Mammary epithelial cell (primary cell): ENCODE measurements at regions not wholly inside any gene's neighbourhood (a gene's known extent, or its start where the extent isn't known, plus 50 kb on each side); places are given as distances from the start of the nearest gene placed in this dataset.

Experiments used
- EZH2 ChIP-seq: IDR thresholded peaks from 2 replicates; pipeline ENCODE4 v1.6.1; 2012; ENCODE audit warnings: low read length, inconsistent platforms, borderline replicate concordance
- TF ChIP-seq, protein P1 (sequence below), 2 donors: IDR thresholded peaks in 1 of 2; conservative IDR thresholded peaks in 1 of 2; 2 replicates each; pipeline ENCODE4 v1.5.1; 2011 to 2012; ENCODE audit warnings: inconsistent platforms in 2 of 2, low read length in 2 of 2, mild to moderate bottlenecking in 2 of 2, control low read depth in 1 of 2, low read depth in 1 of 2; ENCODE audit not compliant: insufficient read depth in 1 of 2; ENCODE audit errors: extremely low read depth in 1 of 2

DNA sequence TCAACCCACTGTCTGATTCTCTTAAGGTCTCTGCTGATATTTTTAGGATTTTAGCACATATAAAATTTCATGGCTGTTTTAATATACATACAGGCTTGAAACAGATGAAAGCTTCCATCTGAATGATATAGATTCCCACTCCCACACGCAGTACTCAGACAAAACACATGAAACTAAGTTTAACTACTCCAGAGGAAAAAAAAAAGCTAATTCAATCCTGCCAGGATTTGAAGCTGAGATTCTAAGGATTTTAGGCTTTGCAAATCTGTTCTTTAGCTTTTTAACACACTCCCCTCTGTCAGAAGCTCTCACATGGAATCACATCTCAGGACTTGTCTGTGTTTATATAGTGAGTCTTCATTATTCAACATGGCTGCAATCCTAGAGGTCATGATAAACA, 217.3 kb downstream of the BCAT1 start:
- TF ChIP-seq, protein P1, sequence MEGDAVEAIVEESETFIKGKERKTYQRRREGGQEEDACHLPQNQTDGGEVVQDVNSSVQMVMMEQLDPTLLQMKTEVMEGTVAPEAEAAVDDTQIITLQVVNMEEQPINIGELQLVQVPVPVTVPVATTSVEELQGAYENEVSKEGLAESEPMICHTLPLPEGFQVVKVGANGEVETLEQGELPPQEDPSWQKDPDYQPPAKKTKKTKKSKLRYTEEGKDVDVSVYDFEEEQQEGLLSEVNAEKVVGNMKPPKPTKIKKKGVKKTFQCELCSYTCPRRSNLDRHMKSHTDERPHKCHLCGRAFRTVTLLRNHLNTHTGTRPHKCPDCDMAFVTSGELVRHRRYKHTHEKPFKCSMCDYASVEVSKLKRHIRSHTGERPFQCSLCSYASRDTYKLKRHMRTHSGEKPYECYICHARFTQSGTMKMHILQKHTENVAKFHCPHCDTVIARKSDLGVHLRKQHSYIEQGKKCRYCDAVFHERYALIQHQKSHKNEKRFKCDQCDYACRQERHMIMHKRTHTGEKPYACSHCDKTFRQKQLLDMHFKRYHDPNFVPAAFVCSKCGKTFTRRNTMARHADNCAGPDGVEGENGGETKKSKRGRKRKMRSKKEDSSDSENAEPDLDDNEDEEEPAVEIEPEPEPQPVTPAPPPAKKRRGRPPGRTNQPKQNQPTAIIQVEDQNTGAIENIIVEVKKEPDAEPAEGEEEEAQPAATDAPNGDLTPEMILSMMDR (conservative IDR thresholded peaks at IDR 0.05 in 1 of 2, IDR thresholded peaks at IDR 0.05 in 1 of 2; ENCODE audit: extremely low read depth in 1 of 2, insufficient read depth in 1 of 2, low read depth in 1 of 2, low read length in 2 of 2), result no peak
- no peak for TF ChIP-seq EZH2
